ENCODE measurements at regions not wholly inside any gene's neighbourhood (a gene's known extent, or its start where the extent isn't known, plus 50 kb on each side); places are given as distances from the start of the nearest gene placed in this dataset.
"Not testable (repeated sequence)": the region's sequence is repeated elsewhere in the genome, so short reads cannot be mapped to it uniquely, and the experiment has no call there.

GRCh38 chr4:120005527-120005926 lies 61.1 kb downstream of the MAD2L1 start:
- no peak for DNase-seq

- DNase-seq: no peak
Observed at GRCh38 chr4:120005076-120005475, 61.6 kb downstream of the MAD2L1 start.

DNA sequence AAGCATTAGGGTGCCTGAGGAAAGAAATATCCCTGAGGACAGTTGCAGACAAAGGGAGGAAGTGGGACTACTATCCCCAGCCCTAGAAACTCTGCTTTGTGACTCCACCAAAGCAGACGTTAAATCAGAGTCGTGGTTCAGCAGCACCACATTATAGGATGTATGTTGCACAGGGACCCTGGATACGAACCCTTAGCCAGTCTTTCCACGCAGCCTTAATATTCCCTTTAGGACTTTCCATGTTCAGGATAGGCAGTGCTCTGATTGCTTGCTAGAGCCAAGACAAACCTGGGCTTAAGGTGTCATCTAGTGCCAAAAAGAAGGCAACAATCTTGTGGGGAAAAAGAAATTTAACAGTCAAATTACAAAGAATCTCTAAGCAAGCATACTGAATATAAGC lies 62.6 kb downstream of the MAD2L1 start:
- no peak for DNase-seq

DNA sequence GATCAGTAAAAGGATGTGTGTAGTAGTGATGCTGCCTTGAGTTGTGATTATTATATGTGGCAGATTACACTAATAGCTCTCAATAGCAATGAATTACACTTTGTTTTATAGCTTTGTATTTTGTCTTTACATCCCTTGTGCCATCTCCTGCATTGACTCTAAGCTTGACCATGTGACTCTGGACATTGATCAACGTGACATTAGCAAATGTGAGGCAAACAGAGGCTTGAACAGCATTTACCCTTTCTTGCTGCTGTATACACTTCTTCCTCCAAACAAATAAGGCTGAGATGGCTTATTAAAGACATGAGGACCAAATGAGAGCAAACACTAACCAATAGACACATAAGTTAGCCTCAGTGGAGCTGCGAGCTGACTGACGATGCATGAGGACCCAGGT lies 63.5 kb downstream of the MAD2L1 start:
- no peak for DNase-seq

DNA sequence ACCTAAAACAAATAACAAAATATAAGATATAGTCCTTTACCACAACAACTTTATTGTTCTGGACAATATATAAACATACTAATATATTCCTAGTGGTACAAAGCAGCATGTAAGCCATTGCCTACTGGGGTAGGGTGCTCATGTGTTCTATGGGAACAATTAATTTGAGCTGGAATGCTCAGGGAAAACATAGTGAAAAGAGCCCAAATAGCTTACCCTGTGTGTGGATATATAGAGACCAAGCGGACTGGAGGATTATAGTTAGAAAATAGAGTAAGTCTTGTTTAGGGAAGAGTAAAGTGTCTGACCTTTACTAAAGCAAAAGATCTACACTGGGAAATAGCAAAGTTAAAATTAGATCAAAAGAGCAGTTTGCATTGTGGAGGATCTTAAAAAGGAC lies 64.8 kb downstream of the MAD2L1 start:
- no peak for DNase-seq

DNA sequence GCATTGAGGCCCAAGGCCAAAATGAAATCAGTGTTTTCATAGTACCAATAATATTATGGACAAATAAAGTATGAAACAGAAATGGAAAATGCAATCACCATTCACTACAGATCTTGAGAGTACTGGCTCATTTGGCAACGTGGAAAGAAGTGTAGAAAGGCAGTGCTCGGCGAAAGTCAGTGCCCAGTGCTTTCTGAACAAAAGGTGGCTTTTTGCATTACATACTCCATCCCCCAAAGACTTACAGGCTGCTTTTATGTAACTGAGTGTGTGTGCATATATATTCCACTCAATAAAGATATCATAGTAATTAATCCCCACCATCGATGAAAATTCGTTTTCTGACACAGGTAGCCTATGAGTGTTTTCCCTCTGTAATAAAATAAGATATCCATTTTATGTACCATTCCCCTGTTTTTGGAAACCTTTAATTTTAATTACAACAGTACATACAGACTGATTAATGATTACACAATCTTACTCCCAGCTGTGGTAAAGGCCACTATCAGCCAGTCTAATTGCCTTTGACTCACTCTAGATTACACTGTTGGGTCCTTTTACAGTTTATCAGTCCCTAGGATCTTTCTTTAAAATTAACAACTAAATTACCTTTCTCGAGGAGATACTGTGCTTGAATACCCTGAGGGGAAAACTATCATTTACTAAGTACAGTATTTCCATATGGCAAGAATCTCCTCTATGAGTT lies 65.9 kb downstream of the MAD2L1 start:
- no peak for DNase-seq

- not testable (repeated sequence) for DNase-seq
Observed at GRCh38 chr4:119996024-119996423, 70.6 kb downstream of the MAD2L1 start.

GRCh38 chr4:119984996-119985395 lies 81.7 kb downstream of the MAD2L1 start:
- no peak for DNase-seq

- DNase-seq: no peak
Observed at GRCh38 chr4:119982756-119983155, 83.9 kb downstream of the MAD2L1 start.

GRCh38 chr4:119980456-119980855 lies 86.2 kb downstream of the MAD2L1 start:
- no peak for DNase-seq

DNA sequence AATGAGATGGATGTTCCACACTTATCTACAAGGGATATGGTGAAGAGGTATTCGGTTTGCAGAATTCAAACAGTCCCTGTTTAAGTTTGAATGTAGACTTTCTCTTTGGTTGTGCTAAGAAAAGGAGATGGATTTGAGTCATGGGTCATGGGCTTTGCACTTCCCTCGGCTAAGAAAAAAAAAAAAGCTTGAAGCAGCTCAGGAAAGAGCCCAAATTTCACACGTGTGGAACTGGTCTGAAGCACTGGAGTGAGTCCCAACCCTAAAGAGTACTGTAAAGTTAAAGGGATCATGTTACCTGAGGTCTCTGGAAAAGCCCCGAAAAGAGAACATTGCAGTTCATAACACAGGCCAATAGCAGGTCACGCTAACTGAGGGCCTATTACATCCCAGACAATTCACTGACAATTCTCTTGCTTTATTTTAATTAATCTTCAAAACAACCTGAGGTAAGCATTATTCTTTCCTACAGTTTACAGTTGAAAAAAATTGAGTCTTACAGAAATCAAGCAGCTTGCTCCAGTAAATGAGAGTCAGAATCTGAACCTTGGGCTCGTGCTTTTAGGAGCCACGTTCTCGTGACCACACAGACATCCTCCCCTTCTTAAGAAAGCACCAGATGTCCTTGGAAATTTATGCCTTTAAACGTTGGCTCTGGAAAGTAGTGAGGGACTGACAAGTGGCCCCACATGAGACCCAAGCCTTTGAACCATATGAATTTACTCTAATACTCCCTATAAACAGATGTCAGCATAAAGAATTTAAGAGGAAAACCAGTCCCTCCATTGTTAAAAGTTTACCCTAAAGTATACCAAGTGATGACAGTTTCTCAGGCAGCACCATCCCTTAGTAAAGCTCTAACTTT lies 89.3 kb downstream of the MAD2L1 start:
- no peak for DNase-seq

DNA sequence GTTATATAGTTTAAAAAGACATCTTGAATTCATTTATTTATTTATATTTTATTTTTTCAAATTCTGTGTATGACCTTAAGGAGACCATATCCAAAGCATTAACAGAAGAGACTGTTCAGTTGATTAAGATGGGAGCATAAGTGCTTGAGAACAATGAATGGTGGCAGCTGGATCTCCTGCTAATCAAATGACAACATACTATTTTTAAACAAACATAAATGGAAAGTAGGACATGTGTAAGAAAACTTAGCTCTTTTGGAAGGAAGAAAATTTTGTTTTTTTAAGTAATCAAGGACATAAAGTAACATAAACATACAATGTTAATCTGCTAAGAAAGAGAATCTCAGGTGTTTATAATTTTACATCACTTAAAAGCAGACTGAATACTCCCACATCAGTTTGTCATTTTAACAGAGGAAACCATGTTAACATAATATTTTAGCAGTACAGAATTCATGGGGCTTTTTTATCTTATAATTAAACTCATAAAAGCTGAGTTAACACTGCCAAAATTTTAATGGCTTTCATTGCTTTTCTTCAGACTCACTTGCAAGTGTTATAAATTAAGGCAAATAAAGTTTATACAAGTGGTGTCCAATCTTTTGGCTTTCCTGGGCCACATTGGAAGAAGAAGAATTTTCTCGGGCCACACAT lies 95.1 kb downstream of the MAD2L1 start:
- DNase-seq: no peak

- DNase-seq: no peak
Observed at GRCh38 chr4:119962631-119963030, 104.0 kb downstream of the MAD2L1 start.

DNA sequence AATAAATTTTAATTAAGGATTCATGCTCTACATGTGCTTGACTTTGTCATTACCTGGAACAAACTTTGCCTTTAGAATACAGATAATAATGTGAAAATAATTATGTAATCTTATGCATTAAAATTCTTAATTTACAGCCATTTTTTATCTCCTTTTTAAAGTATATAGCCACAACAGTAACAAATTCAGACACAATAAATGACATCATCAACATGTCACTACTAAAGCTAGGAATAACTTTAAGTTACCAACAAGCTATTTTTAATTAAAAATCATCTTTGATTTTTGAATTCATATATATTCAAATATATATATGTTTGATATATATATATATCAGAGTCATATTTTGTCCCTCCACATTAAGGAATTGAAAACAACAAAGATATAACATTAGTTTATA lies 107.7 kb downstream of the MAD2L1 start:
- DNase-seq: no peak

DNA sequence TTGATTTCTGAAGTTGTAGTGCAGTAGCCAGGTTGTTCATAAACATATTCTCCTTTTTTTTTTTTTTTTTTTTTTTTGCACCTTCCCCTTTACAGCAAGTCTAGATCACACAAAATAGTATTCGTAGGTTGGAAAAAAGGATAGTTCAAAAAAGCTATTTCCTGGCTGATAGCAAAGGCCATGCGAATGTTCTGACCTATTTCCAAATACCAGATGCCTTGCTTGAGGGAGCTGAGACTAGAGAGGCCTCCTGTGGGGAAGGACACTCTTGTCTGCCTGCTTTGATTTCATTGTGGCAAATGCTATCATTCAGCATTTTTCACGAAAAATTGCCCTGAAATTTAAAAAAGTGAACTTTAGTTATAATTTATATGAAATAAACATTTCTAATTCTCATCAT lies 111.4 kb downstream of the MAD2L1 start:
- no peak for DNase-seq

GRCh38 chr4:119954487-119954886 lies 112.2 kb downstream of the MAD2L1 start:
- DNase-seq: not testable (repeated sequence)

- DNase-seq: no peak
Observed at GRCh38 chr4:119946359-119946758, 120.3 kb downstream of the MAD2L1 start.

DNA sequence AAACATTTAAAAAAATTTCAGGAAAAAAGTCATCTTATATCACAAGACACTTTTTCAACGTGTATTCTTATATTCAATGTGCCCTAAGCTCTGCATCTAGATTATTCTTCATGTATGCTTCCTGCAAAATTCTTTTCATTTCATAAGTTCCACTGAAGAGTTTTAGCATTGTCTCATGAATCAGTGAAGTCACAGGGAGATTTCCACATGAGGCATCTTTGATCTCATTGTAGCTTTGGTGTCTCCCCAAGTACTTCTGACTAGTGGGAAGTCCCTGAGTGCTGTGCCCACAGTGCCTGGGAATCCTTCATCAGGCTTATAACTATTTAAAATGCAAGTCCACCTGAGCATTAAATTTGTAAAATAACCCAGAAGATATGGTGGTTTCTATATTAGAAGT lies 123.8 kb downstream of the MAD2L1 start:
- DNase-seq: no peak

DNA sequence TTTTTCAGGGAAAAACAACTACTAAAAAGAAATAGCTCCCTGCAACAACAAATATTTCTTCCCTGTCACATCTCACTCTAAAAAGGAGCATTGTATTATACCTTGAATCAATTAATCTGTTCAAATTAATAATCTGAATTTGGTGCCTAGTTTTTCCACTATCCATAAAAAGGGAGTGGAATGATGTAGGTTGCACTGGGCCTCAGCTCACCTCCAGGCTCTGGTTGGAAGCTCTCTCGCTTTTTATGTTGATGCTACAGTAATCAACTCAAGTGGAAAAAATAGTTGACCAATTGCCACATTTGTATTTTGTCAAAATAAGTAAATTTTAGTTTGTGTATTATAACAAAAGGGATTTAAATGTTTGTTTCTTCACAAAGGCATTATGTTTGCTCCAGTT lies 126.1 kb downstream of the MAD2L1 start:
- DNase-seq: no peak

DNA sequence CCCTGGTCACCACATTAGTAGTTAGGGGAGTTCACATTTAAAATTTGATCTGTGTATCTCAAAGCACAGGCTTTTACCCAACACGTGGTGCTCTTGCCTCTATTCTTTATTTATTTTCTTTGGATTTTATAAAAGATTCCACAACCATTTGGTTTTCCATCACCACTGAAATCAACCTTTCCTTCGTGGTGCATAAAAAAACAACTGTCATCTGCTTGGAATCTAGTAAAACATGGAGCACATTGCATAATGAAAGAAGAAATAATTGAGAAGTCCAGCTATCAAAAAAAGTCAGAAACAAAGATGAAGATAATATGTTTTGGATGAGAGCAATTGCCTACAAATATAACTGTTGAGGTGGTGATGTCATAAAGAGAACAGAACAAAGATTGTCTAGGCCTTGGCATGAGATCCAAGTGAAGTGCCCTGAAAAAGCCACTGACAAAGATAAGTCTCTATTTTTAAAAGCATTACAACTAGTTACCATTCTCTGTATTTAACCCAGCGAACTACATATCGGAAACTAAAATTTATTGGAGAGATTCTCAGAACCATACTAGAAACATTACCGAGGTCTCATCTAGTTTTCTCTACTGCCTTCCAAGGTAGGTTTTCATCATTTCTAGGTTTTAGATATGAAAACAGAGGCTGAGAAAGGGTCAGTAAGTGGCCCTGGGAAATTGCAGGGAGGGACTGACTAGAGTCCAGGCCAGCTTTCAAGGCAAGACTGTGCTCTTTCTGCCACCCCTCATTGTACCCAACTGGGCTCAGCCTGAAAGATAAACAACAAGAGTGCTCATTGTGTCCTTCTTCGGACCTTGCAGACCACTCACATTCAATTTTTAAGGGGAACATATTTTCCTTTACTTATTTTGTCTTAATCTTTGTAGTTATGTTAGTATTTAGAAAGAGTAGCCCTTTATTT lies 127.3 kb downstream of the MAD2L1 start:
- DNase-seq: no peak

DNA sequence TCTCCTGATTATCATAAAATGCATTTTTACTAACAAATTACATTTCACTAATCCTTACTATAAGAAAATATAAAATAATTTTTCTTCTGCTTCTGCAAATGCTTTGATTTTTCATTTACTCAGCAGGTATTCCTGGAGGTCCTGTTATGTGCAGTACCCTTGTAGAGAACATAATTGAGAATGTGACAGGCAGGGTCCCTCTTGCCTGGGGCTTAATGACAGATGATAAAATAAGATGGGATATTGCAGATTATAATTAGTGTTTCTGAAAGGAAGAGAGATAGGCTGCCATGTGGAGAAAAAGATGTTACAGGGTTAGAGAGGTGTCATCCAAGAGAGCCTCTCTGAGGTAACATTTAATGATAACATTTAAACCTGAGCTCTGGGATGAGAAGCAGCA lies 128.9 kb downstream of the MAD2L1 start:
- DNase-seq: no peak

- DNase-seq: no peak
Observed at GRCh38 chr4:119933606-119934005, 133.0 kb downstream of the MAD2L1 start.

GRCh38 chr4:119932277-119932676 lies 134.4 kb downstream of the MAD2L1 start:
- DNase-seq: no peak

Data from activated CD4-positive, alpha-beta T cell treated with anti-CD3 and anti-CD28 coated beads, Interleukin-2, amount 50 U/mL, for 16 hours (primary cell).